ENCODE measurements at regions not wholly inside any gene's neighbourhood (a gene's known extent, or its start where the extent isn't known, plus 50 kb on each side); places are given as distances from the start of the nearest gene placed in this dataset.

GRCh38 chr4:151574968-151575367 lies 166.0 kb downstream of the FHIP1A start:
- Histone ChIP-seq H3K4me2 (ENCODE audit: low read length) (no peak overlapping the region), H3K79me2 (ENCODE audit: control insufficient read depth, insufficient read depth, low read length) (no peaks in the 10 kb centered on the region), H4K5ac (ENCODE audit: low read length) (no peak overlapping the region), H2AK5ac (ENCODE audit: low read length) (no peak overlapping the region), H2BK15ac (replicated peaks; ENCODE audit: low read depth) (no peak overlapping the region), H3K27me3 (ENCODE audit: insufficient read depth, low read length, poor library complexity) (no peaks in the 10 kb centered on the region), H3K36me3 (ENCODE audit: control insufficient read depth, insufficient read depth, low read length) (no peaks in the 10 kb centered on the region), H3K27ac (ENCODE audit: low read depth, low read length) (no peak overlapping the region), H3K23ac (ENCODE audit: low read length) (no peak overlapping the region), H3K4me1 (ENCODE audit: control insufficient read depth, low read depth, low read length) (no peaks in the 10 kb centered on the region), H3K4ac (ENCODE audit: low read depth, low read length) (no peak overlapping the region), H3K56ac (ENCODE audit: low read length) (no peak overlapping the region), H3K79me1 (ENCODE audit: low read length) (no peaks in the 10 kb centered on the region), H2BK120ac (ENCODE audit: low read depth, low read length) (no peak overlapping the region), H3K18ac (ENCODE audit: low read length) (no peak overlapping the region), H2BK5ac (ENCODE audit: low read length) (no peak overlapping the region), H4K8ac (ENCODE audit: low read depth, low read length) (no peak overlapping the region), H3K4me3 (ENCODE audit: low read length) (no peak overlapping the region), H3K9ac (ENCODE audit: low read length) (no peak overlapping the region)
- DNase-seq: no peak

- Histone ChIP-seq H3K4ac (ENCODE audit: low read depth, low read length) (no peak overlapping the region), H3K27me3 (ENCODE audit: insufficient read depth, low read length, poor library complexity) (no peaks in the 10 kb centered on the region), H3K79me1 (ENCODE audit: low read length) (no peaks in the 10 kb centered on the region), H2AK5ac (ENCODE audit: low read length) (no peak overlapping the region), H2BK5ac (ENCODE audit: low read length) (no peak overlapping the region), H3K79me2 (ENCODE audit: control insufficient read depth, insufficient read depth, low read length) (no peaks in the 10 kb centered on the region), H3K4me1 (ENCODE audit: control insufficient read depth, low read depth, low read length) (no peaks in the 10 kb centered on the region), H3K36me3 (ENCODE audit: control insufficient read depth, insufficient read depth, low read length) (no peaks in the 10 kb centered on the region), H3K4me3 (ENCODE audit: low read length) (no peak overlapping the region), H3K9ac (ENCODE audit: low read length) (no peak overlapping the region), H3K4me2 (ENCODE audit: low read length) (no peak overlapping the region), H3K27ac (ENCODE audit: low read depth, low read length) (no peak overlapping the region), H3K56ac (ENCODE audit: low read length) (no peak overlapping the region), H4K8ac (ENCODE audit: low read depth, low read length) (no peak overlapping the region), H4K5ac (ENCODE audit: low read length) (no peak overlapping the region), H3K23ac (ENCODE audit: low read length) (no peak overlapping the region), H2BK15ac (replicated peaks; ENCODE audit: low read depth) (no peak overlapping the region), H2BK120ac (ENCODE audit: low read depth, low read length) (no peak overlapping the region), H3K18ac (ENCODE audit: low read length) (no peak overlapping the region)
- WGBS (ENCODE audit: extremely low coverage, insufficient coverage, low lambda C conversion rate): 100% methylated on average over 2 of the region's 3 CpGs
- DNase-seq: no peak
Measured at GRCh38 chr4:151575646-151576045, 166.7 kb downstream of the FHIP1A start.

GRCh38 chr4:151576627-151577026 lies 167.7 kb downstream of the FHIP1A start:
- H3K4me1 ChIP-seq (ENCODE audit: control insufficient read depth, low read depth, low read length): no peaks in the 10 kb centered on the region
- no peaks in the 10 kb centered on the region for H3K27me3 ChIP-seq (ENCODE audit: insufficient read depth, low read length, poor library complexity)
- no peak overlapping the region for H3K27ac ChIP-seq (ENCODE audit: low read depth, low read length)
- H3K79me2 ChIP-seq (ENCODE audit: control insufficient read depth, insufficient read depth, low read length): no peaks in the 10 kb centered on the region
- no peaks in the 10 kb centered on the region for H3K36me3 ChIP-seq (ENCODE audit: control insufficient read depth, insufficient read depth, low read length)
- H3K4ac ChIP-seq (ENCODE audit: low read depth, low read length): no peak overlapping the region
- H3K4me2 ChIP-seq (ENCODE audit: low read length): no peak overlapping the region
- no peak for DNase-seq
- H4K5ac ChIP-seq (ENCODE audit: low read length): no peak overlapping the region
- H2BK5ac ChIP-seq (ENCODE audit: low read length): no peak overlapping the region
- no peak overlapping the region for H3K9ac ChIP-seq (ENCODE audit: low read length)
- no peak overlapping the region for H3K4me3 ChIP-seq (ENCODE audit: low read length)
- H3K79me1 ChIP-seq (ENCODE audit: low read length): no peaks in the 10 kb centered on the region
- WGBS (ENCODE audit: extremely low coverage, insufficient coverage, low lambda C conversion rate): no CpG with 5 or more reads among the region's 1 CpG
- no peak overlapping the region for H2AK5ac ChIP-seq (ENCODE audit: low read length)
- H4K8ac ChIP-seq (ENCODE audit: low read depth, low read length): no peak overlapping the region
- H3K23ac ChIP-seq (ENCODE audit: low read length): no peak overlapping the region
- H3K56ac ChIP-seq (ENCODE audit: low read length): no peak overlapping the region
- no peak overlapping the region for H3K18ac ChIP-seq (ENCODE audit: low read length)
- no peak overlapping the region for H2BK120ac ChIP-seq (ENCODE audit: low read depth, low read length)
- no peak overlapping the region for H2BK15ac ChIP-seq (replicated peaks; ENCODE audit: low read depth)

- H3K27me3 ChIP-seq (ENCODE audit: insufficient read depth, low read length, poor library complexity): no peaks in the 10 kb centered on the region
- H3K4me2 ChIP-seq (ENCODE audit: low read length): no peak overlapping the region
- no peaks in the 10 kb centered on the region for H3K79me2 ChIP-seq (ENCODE audit: control insufficient read depth, insufficient read depth, low read length)
- DNase-seq: no peak
- no peaks in the 10 kb centered on the region for H3K4me1 ChIP-seq (ENCODE audit: control insufficient read depth, low read depth, low read length)
- H2AK5ac ChIP-seq (ENCODE audit: low read length): no peak overlapping the region
- H3K18ac ChIP-seq (ENCODE audit: low read length): no peak overlapping the region
- H2BK15ac ChIP-seq (replicated peaks; ENCODE audit: low read depth): no peak overlapping the region
- no peak overlapping the region for H3K9ac ChIP-seq (ENCODE audit: low read length)
- no peak overlapping the region for H3K56ac ChIP-seq (ENCODE audit: low read length)
- H4K5ac ChIP-seq (ENCODE audit: low read length): no peak overlapping the region
- no peaks in the 10 kb centered on the region for H3K79me1 ChIP-seq (ENCODE audit: low read length)
- H3K36me3 ChIP-seq (ENCODE audit: control insufficient read depth, insufficient read depth, low read length): no peaks in the 10 kb centered on the region
- no peak overlapping the region for H3K27ac ChIP-seq (ENCODE audit: low read depth, low read length)
- no peak overlapping the region for H3K23ac ChIP-seq (ENCODE audit: low read length)
- no peak overlapping the region for H2BK120ac ChIP-seq (ENCODE audit: low read depth, low read length)
- WGBS (ENCODE audit: extremely low coverage, insufficient coverage, low lambda C conversion rate): no CpG with 5 or more reads among the region's 2 CpGs
- no peak overlapping the region for H4K8ac ChIP-seq (ENCODE audit: low read depth, low read length)
- H3K4ac ChIP-seq (ENCODE audit: low read depth, low read length): no peak overlapping the region
- H3K4me3 ChIP-seq (ENCODE audit: low read length): no peak overlapping the region
- no peak overlapping the region for H2BK5ac ChIP-seq (ENCODE audit: low read length)
Measured at GRCh38 chr4:151581570-151581969, 172.6 kb downstream of the FHIP1A start.

DNA sequence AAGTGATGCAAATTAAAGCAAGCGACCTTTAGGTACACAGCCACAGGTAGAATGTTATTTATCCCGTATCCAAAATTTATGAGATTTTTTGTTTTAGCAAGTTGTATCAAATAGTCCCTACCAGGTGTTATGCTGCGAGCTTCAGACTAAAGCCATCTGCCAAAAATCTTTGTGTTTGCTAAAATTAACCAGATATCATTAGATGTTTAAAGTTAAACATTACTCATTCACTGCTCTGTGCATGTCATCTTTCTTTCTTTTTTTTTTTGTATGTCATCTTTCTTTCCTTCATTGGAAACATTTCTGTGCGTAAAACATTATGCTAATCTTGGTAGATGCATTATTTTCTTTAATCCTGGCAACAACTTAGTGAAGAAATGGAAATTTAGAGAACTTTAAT lies 173.1 kb downstream of the FHIP1A start:
- Histone ChIP-seq H2AK5ac (ENCODE audit: low read length) (no peak overlapping the region), H3K4ac (ENCODE audit: low read depth, low read length) (no peak overlapping the region), H3K27me3 (ENCODE audit: insufficient read depth, low read length, poor library complexity) (no peaks in the 10 kb centered on the region), H3K79me1 (ENCODE audit: low read length) (no peaks in the 10 kb centered on the region), H2BK15ac (replicated peaks; ENCODE audit: low read depth) (no peak overlapping the region), H3K18ac (ENCODE audit: low read length) (no peak overlapping the region), H3K23ac (ENCODE audit: low read length) (no peak overlapping the region), H2BK120ac (ENCODE audit: low read depth, low read length) (no peak overlapping the region), H3K4me3 (ENCODE audit: low read length) (no peak overlapping the region), H3K9ac (ENCODE audit: low read length) (no peak overlapping the region), H4K5ac (ENCODE audit: low read length) (no peak overlapping the region), H2BK5ac (ENCODE audit: low read length) (no peak overlapping the region), H3K4me1 (ENCODE audit: control insufficient read depth, low read depth, low read length) (no peaks in the 10 kb centered on the region), H3K36me3 (ENCODE audit: control insufficient read depth, insufficient read depth, low read length) (no peaks in the 10 kb centered on the region), H3K27ac (ENCODE audit: low read depth, low read length) (no peak overlapping the region), H4K8ac (ENCODE audit: low read depth, low read length) (no peak overlapping the region), H3K4me2 (ENCODE audit: low read length) (no peak overlapping the region), H3K56ac (ENCODE audit: low read length) (no peak overlapping the region), H3K79me2 (ENCODE audit: control insufficient read depth, insufficient read depth, low read length) (no peaks in the 10 kb centered on the region)
- no peak for DNase-seq
- WGBS (ENCODE audit: extremely low coverage, insufficient coverage, low lambda C conversion rate): no CpG with 5 or more reads among the region's 4 CpGs

GRCh38 chr4:151583157-151583914 lies 174.4 kb downstream of the FHIP1A start:
- Histone ChIP-seq H2BK120ac (ENCODE audit: low read depth, low read length) (no peak overlapping the region), H3K79me1 (ENCODE audit: low read length) (no peaks in the 10 kb centered on the region), H3K4ac (ENCODE audit: low read depth, low read length) (no peak overlapping the region), H3K79me2 (ENCODE audit: control insufficient read depth, insufficient read depth, low read length) (no peaks in the 10 kb centered on the region), H3K4me3 (ENCODE audit: low read length) (no peak overlapping the region), H3K4me1 (ENCODE audit: control insufficient read depth, low read depth, low read length) (no peaks in the 10 kb centered on the region), H4K8ac (ENCODE audit: low read depth, low read length) (no peak overlapping the region), H3K27me3 (ENCODE audit: insufficient read depth, low read length, poor library complexity) (no peaks in the 10 kb centered on the region), H3K9ac (ENCODE audit: low read length) (no peak overlapping the region), H3K56ac (ENCODE audit: low read length) (no peak overlapping the region), H3K18ac (ENCODE audit: low read length) (no peak overlapping the region), H2BK5ac (ENCODE audit: low read length) (no peak overlapping the region), H3K36me3 (ENCODE audit: control insufficient read depth, insufficient read depth, low read length) (no peaks in the 10 kb centered on the region), H3K4me2 (ENCODE audit: low read length) (no peak overlapping the region), H4K5ac (ENCODE audit: low read length) (no peak overlapping the region), H2BK15ac (replicated peaks; ENCODE audit: low read depth) (no peak overlapping the region), H3K27ac (ENCODE audit: low read depth, low read length) (no peak overlapping the region), H2AK5ac (ENCODE audit: low read length) (no peak overlapping the region), H3K23ac (ENCODE audit: low read length) (no peak overlapping the region)
- WGBS (ENCODE audit: extremely low coverage, insufficient coverage, low lambda C conversion rate): no CpG with 5 or more reads among the region's 4 CpGs
- no peak for DNase-seq
